ENCODE measurements at regions not wholly inside any gene's neighbourhood (a gene's known extent, or its start where the extent isn't known, plus 50 kb on each side); places are given as distances from the start of the nearest gene placed in this dataset.

- Histone ChIP-seq H3K27ac (no peak overlapping the region), H3K27me3 (replicated peaks) (no peaks in the 10 kb centered on the region), H3K36me3 (replicated peaks) (no peaks in the 10 kb centered on the region), H3K4me3 (ENCODE audit: low read depth, low read length) (no peak overlapping the region)
- in situ Hi-C loops (cut with HindIII; ENCODE audit: low pct_ligation_motif_present, low sequenced_read_pairs): no loop called here
- TF ChIP-seq CTCF (IDR thresholded peaks at IDR 0.05; ENCODE audit: low read depth, low read length, missing control alignments): no peak
- no peak for DNase-seq
These were observed 641.1 kb downstream of the DHX35 start for GRCh38 chr20:39603219-39603618.

- Histone ChIP-seq H3K4me3 (ENCODE audit: low read depth, low read length) (no peak overlapping the region), H3K27me3 (replicated peaks) (no peaks in the 10 kb centered on the region), H3K36me3 (replicated peaks) (no peaks in the 10 kb centered on the region), H3K27ac (no peak overlapping the region)
- no peak for TF ChIP-seq CTCF (IDR thresholded peaks at IDR 0.05; ENCODE audit: low read depth, low read length, missing control alignments)
- DNase-seq: no peak
- in situ Hi-C loops (cut with HindIII; ENCODE audit: low pct_ligation_motif_present, low sequenced_read_pairs): no loop called here
These were observed 640.5 kb downstream of the DHX35 start for GRCh38 chr20:39602649-39603048.

- in situ Hi-C loops (cut with HindIII; ENCODE audit: low pct_ligation_motif_present, low sequenced_read_pairs): no loop called here
- Histone ChIP-seq H3K4me3 (ENCODE audit: low read depth, low read length) (no peak overlapping the region), H3K36me3 (replicated peaks) (no peaks in the 10 kb centered on the region), H3K27me3 (replicated peaks) (no peaks in the 10 kb centered on the region), H3K27ac (no peak overlapping the region)
- DNase-seq: no peak
- TF ChIP-seq CTCF (IDR thresholded peaks at IDR 0.05; ENCODE audit: low read depth, low read length, missing control alignments): no peak
These were observed 638.7 kb downstream of the DHX35 start for GRCh38 chr20:39600871-39601270.

- Histone ChIP-seq H3K36me3 (replicated peaks) (no peaks in the 10 kb centered on the region), H3K27ac (no peak overlapping the region), H3K27me3 (replicated peaks) (no peaks in the 10 kb centered on the region), H3K4me3 (ENCODE audit: low read depth, low read length) (no peak overlapping the region)
- in situ Hi-C loops (cut with HindIII; ENCODE audit: low pct_ligation_motif_present, low sequenced_read_pairs): no loop called here
- TF ChIP-seq CTCF (IDR thresholded peaks at IDR 0.05; ENCODE audit: low read depth, low read length, missing control alignments): no peak
- DNase-seq: no peak
These were observed 638.0 kb downstream of the DHX35 start for GRCh38 chr20:39600156-39600555.

GRCh38 chr20:39596554-39596953 lies 634.4 kb downstream of the DHX35 start:
- H3K4me3 ChIP-seq (ENCODE audit: low read depth, low read length): no peak overlapping the region
- H3K36me3 ChIP-seq (replicated peaks): no peaks in the 10 kb centered on the region
- no peaks in the 10 kb centered on the region for H3K27me3 ChIP-seq (replicated peaks)
- no peak overlapping the region for H3K27ac ChIP-seq
- no peak for TF ChIP-seq CTCF (IDR thresholded peaks at IDR 0.05; ENCODE audit: low read depth, low read length, missing control alignments)
- in situ Hi-C loops (cut with HindIII; ENCODE audit: low pct_ligation_motif_present, low sequenced_read_pairs): no loop called here
- no peak for DNase-seq

GRCh38 chr20:39592371-39592770 lies 630.2 kb downstream of the DHX35 start:
- H3K27me3 ChIP-seq (replicated peaks): no peaks in the 10 kb centered on the region
- no peak for TF ChIP-seq CTCF (IDR thresholded peaks at IDR 0.05; ENCODE audit: low read depth, low read length, missing control alignments)
- no peaks in the 10 kb centered on the region for H3K36me3 ChIP-seq (replicated peaks)
- DNase-seq: no peak
- no peak overlapping the region for H3K27ac ChIP-seq
- no peak overlapping the region for H3K4me3 ChIP-seq (ENCODE audit: low read depth, low read length)
- in situ Hi-C loops (cut with HindIII; ENCODE audit: low pct_ligation_motif_present, low sequenced_read_pairs): no loop called here
